HEK293 (cell line): ENCODE measurements at regions not wholly inside any gene's neighbourhood (a gene's known extent, or its start where the extent isn't known, plus 50 kb on each side); places are given as distances from the start of the nearest gene placed in this dataset.

Experiments
- CTCF ChIP-seq: fragments of 450-650 bp; formaldehyde crosslinking; IDR thresholded peaks from 2 replicates; pipeline ENCODE4 v1.5.1; 2016; ENCODE audit warnings: missing biosample characterization, missing genetic modification characterization
- GLIS2 ChIP-seq: fragments of 450-650 bp; formaldehyde crosslinking; IDR thresholded peaks from 2 replicates; pipeline ENCODE4 v1.5.1; 2016; ENCODE audit warnings: missing biosample characterization, missing genetic modification characterization
- MZF1 ChIP-seq: fragments of 450-650 bp; formaldehyde crosslinking; IDR thresholded peaks from 2 replicates; pipeline ENCODE4 v1.5.1; 2017; ENCODE audit warnings: missing biosample characterization, missing genetic modification characterization, borderline replicate concordance
- TCF7L2 ChIP-seq: IDR thresholded peaks from 2 replicates; pipeline ENCODE4 v1.6.1; 2011; ENCODE audit warnings: low read depth, mild to moderate bottlenecking, inconsistent platforms, low read length, moderate library complexity, borderline replicate concordance
- ZBTB7A ChIP-seq: fragments of 450-650 bp; formaldehyde crosslinking; IDR thresholded peaks from 2 replicates; pipeline ENCODE4 v1.5.1; 2016; ENCODE audit warnings: low read depth, missing biosample characterization, missing genetic modification characterization
- ZNF404 ChIP-seq: fragments of 450-650 bp; formaldehyde crosslinking; IDR thresholded peaks from 2 replicates; pipeline ENCODE4 v1.5.1; 2017; ENCODE audit warnings: missing biosample characterization, missing genetic modification characterization
- ZNF449 ChIP-seq: fragments of 450-650 bp; formaldehyde crosslinking; IDR thresholded peaks from 2 replicates; pipeline ENCODE4 v1.5.1; 2017; ENCODE audit warnings: missing biosample characterization, mild to moderate bottlenecking, missing genetic modification characterization, moderate library complexity
- ZNF530 ChIP-seq: fragments of 450-650 bp; formaldehyde crosslinking; IDR thresholded peaks from 2 replicates; pipeline ENCODE4 v1.5.1; 2016; ENCODE audit warnings: low read depth, missing biosample characterization, missing genetic modification characterization
- ZNF629 ChIP-seq: fragments of 450-650 bp; formaldehyde crosslinking; IDR thresholded peaks from 2 replicates; pipeline ENCODE4 v1.5.1; 2017; ENCODE audit warnings: missing biosample characterization, missing genetic modification characterization
- ZNF701 ChIP-seq: fragments of 450-650 bp; formaldehyde crosslinking; IDR thresholded peaks from 2 replicates; pipeline ENCODE4 v1.5.1; 2016; ENCODE audit warnings: missing biosample characterization, missing genetic modification characterization
- ZNF785 ChIP-seq: fragments of 450-650 bp; formaldehyde crosslinking; IDR thresholded peaks from 2 replicates; pipeline ENCODE4 v1.5.1; 2016; ENCODE audit warnings: missing biosample characterization, missing genetic modification characterization
- ZNF837 ChIP-seq: fragments of 450-650 bp; formaldehyde crosslinking; IDR thresholded peaks from 2 replicates; pipeline ENCODE4 v1.5.1; 2016; ENCODE audit warnings: missing biosample characterization, missing genetic modification characterization
- ZXDB ChIP-seq: fragments of 450-650 bp; formaldehyde crosslinking; IDR thresholded peaks from 2 replicates; pipeline ENCODE4 v1.5.1; 2016; ENCODE audit warnings: missing biosample characterization, missing genetic modification characterization

GRCh38 chr2:6171294-6171693, 479.1 kb downstream of the SOX11 start:
- no peak for TF ChIP-seq ZNF785 (tag by site-specific recombination)
- no peak for TF ChIP-seq ZNF404 (tag by site-specific recombination)
- TF ChIP-seq CTCF (tag by site-specific recombination): no peak
- no peak for TF ChIP-seq MZF1
- no peak for TF ChIP-seq ZXDB (tag by site-specific recombination)
- TF ChIP-seq ZNF629 (tag by site-specific recombination): no peak
- TF ChIP-seq ZNF449: no peak
- TF ChIP-seq ZNF530 (tag by site-specific recombination): no peak
- TF ChIP-seq ZNF701 (tag by site-specific recombination): no peak
- TF ChIP-seq GLIS2 (tag by site-specific recombination): no peak
- TF ChIP-seq ZBTB7A: no peak
- TF ChIP-seq TCF7L2: no peak
- no peak for TF ChIP-seq ZNF837 (tag by site-specific recombination)
